IPS DF 19.7 (cell line): ENCODE measurements at regions not wholly inside any gene's neighbourhood (a gene's known extent, or its start where the extent isn't known, plus 50 kb on each side); places are given as distances from the start of the nearest gene placed in this dataset.
"Not testable (repeated sequence)": the region's sequence is repeated elsewhere in the genome, so short reads cannot be mapped to it uniquely, and the experiment has no call there.

ENCODE experiments used
- DNase-seq: peaks from one replicate; pipeline ENCODE4 v3.0.0-alpha.2; 2013; ENCODE audit warnings: low read depth, low spot score

GRCh38 chr2:136288249-136288648 is 170.3 kb upstream of the CXCR4 start:
- DNase-seq, result no peak

- DNase-seq, result no peak
These were observed 168.5 kb upstream of the CXCR4 start for GRCh38 chr2:136286423-136286822.

- no peak for DNase-seq
These were observed 166.5 kb upstream of the CXCR4 start for GRCh38 chr2:136284226-136285119.

GRCh38 chr2:136282251-136282650 is 164.3 kb upstream of the CXCR4 start:
- DNase-seq, result no peak

- DNase-seq, result no peak
These were observed 163.5 kb upstream of the CXCR4 start for GRCh38 chr2:136281281-136282114.

- not testable (repeated sequence) for DNase-seq
These were observed 148.4 kb upstream of the CXCR4 start for GRCh38 chr2:136266346-136266745.

GRCh38 chr2:136259551-136259950 is 141.6 kb upstream of the CXCR4 start:
- no peak for DNase-seq

- no peak for DNase-seq
These were observed 139.9 kb upstream of the CXCR4 start for GRCh38 chr2:136257893-136258292.

GRCh38 chr2:136255648-136256461 is 137.9 kb upstream of the CXCR4 start:
- DNase-seq, result no peak

GRCh38 chr2:136255127-136255526 is 137.2 kb upstream of the CXCR4 start:
- no peak for DNase-seq

GRCh38 chr2:136254681-136255080 is 136.7 kb upstream of the CXCR4 start:
- DNase-seq, result no peak

- DNase-seq, result no peak
These were observed 135.5 kb upstream of the CXCR4 start for GRCh38 chr2:136253288-136254004.

GRCh38 chr2:136251885-136252585 is 134.1 kb upstream of the CXCR4 start:
- DNase-seq, result no peak

- no peak for DNase-seq
These were observed 133.4 kb upstream of the CXCR4 start for GRCh38 chr2:136251197-136251884.

GRCh38 chr2:136250131-136250530 is 132.2 kb upstream of the CXCR4 start:
- no peak for DNase-seq

GRCh38 chr2:136248907-136249306 is 131.0 kb upstream of the CXCR4 start:
- no peak for DNase-seq

- DNase-seq, result no peak
These were observed 130.3 kb upstream of the CXCR4 start for GRCh38 chr2:136248242-136248641.

- no peak for DNase-seq
These were observed 129.4 kb upstream of the CXCR4 start for GRCh38 chr2:136247204-136247950.

GRCh38 chr2:136246086-136246669 is 128.2 kb upstream of the CXCR4 start:
- DNase-seq, result peak; percentile 15
